Right renal pelvis (tissue), 4 donors: ENCODE measurements at regions not wholly inside any gene's neighbourhood (a gene's known extent, or its start where the extent isn't known, plus 50 kb on each side); places are given as distances from the start of the nearest gene placed in this dataset.
"Not testable (repeated sequence)": the region's sequence is repeated elsewhere in the genome, so short reads cannot be mapped to it uniquely, and the experiment has no call there.

Experiments used
- DNase-seq, 4 donors: peaks; one replicate each; pipeline ENCODE4 v3.0.0-alpha.2; 2013; ENCODE audit warnings: low read depth in 4 of 4, low spot score in 3 of 4, missing footprints in 1 of 4

DNA sequence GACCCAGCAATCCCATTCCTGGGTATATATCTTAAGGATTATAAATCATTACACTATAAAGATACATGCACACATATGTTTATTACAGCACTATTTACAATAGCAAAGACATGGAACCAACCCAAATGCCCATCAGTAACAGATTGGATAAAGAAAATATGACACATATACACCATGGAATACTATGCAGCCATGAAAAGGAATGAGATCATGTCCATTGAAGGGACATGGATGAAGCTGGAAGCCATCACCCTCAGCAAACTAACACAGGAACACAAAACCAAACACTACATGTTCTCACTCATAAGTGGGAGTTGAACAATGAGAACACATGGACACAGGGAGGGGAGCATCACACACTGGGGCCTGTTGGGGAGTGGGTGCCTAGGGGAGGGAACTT is 694.5 kb downstream of the CBLN4 start:
- not testable (repeated sequence) for DNase-seq

DNA sequence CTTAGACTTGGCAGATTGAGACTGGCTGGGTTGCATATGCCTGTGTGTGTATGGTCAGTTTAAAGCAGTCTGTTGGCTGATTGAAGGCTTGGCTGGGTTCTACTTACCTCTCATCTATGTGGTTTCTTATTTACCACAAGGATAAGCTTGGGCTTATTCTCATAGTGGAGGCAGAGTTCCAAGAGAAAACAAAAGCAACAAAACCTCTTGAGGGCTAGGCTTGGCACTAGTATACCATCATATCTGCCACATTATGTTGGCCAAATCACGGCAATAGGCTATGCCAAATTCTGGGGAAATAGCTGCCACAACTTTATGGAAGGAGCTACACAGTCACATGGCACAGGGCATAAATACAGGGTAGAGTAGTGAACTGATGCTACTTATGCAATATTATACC is 714.1 kb downstream of the CBLN4 start:
- DNase-seq = no peak

DNA sequence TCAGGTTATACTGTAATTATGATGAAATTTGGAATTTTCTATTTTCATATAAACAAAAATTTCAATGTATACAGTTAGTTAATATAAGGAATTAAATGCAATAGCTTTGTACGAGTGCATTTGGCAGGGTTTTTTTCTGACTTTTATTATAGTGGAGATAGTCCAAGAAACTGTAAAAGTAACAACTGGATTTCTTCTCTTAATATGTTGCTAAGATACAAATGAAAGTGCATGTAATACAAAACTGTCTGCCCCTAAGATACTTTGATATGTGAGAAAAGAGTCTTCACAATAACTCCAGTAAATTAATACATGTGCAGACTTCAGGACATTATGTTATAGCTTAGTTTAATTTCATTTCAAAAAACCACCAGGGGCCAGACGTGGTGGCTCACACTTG is 721.4 kb downstream of the CBLN4 start:
- DNase-seq = peak in 3 of 4 donors; percentile 5 to 16 (median 11)

DNA sequence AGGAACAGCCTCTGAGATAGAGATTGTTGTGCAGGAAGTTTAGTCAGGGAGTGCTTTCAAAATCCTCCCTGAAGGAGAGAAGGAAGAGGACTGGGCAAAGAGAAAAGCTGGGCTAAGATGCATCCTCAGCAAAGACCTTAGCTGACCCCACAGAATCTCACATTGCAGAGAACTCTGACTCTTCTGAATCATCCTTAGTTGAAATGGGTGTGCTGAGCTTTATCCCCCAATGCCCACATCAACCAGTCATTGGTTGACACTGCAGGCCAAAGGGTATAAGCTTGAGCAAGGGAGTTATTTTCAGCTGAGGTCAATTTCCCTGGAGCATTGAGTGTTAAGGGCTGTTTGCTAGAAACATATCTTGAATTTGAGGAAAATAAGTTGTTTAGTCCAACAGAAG is 732.2 kb downstream of the CBLN4 start:
- DNase-seq = no peak

DNA sequence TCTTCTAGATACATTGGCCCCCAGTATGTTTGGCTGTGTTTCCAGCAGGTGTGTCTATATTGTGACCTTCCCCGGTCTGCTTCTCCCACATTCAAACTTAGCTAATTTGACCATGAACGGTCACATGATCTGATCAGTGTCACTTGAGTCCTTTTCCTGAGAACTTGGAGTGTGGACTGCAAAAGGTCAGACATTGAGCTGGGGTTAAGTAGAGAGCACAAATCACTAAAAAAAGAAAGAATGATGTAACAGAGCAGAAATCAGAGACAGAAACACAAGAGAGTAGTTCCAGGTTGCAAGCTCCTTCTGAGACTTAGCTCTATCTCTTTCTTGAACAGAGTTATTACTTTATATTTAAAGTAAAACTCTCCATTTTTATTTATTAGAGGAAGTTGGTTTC is 733.9 kb downstream of the CBLN4 start:
- DNase-seq = no peak

DNA sequence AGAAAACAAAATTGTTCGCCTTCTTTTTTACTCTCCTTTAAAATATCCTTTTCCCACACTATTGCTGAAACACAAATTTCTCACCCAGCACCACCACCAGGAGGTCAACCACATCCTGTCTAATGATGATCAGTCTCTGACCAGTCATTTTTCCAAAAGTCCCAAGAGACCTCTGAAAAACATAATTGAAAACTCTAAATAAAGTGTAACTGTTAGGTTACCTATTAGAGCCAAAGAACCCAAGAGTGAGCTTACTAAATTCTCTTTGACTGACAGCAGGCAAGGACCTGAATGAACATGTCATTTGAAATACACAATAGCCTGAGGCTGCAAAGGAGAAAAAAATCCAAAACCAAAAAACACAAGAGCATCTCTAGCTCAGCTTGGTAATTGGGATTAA is 735.4 kb downstream of the CBLN4 start:
- DNase-seq = no peak

DNA sequence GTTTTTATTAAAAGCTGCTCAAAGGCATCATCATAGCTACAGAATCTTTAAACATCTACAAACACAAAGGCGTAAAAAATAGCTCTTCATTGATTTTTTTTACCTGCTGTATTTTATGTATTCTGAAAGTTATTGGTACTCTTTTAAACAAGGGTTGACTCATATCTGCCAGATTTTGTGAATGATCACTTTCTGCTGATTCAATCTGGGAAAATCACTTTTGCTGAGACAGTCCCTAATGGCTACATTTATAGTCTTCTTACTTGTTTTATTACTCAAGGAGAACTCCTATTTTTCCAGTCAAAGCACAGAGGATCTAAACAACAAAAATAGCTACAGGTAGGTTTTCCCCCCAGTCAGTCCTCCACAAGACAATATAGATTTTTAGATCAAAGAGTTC is 739.0 kb downstream of the CBLN4 start:
- DNase-seq = no peak

DNA sequence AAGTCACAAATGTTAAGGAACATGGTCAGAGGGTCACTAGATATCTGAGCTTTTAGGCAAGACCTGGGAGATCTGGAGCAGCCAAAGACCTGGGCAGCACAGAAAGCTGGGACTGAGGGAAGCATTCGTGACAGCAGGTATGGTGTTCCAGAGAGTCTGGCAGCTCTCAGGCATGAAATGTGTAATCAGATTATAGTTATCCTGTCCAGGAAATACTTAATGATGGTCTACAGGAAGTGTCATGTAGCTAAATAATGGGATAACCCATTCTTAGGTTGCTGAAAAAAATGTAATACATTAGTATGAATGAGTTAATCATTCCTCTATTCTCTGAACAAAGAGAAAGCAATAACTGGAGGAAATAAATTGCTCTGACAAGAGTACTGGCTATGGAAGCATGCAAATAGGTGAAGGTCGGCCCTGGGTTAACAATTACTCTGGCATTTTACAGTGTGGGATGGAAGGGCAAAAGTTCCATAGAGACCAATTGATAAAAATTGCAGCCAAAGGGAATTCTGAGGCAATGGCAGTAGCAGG is 740.5 kb downstream of the CBLN4 start:
- no peak for DNase-seq

DNA sequence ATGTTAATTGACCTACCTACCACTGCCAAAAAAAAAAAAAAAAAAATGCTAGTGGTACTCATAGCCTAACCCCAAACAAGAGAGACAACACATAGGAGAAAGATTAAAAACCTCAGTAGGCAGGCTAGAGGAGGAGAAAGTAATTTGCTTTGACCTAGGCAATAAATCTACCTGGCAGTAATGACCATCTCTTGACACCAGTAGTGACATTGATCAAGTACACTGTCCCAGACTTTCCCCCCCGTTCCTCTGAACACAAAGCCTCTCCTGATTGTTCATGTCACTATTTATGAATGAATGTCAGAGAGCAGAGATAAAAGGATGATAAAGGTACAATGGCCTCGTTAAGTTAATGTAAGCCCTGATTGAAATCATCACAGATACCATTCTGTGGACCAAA is 746.8 kb downstream of the CBLN4 start:
- peak in 2 of 4 donors; percentile 8 to 10 for DNase-seq

DNA sequence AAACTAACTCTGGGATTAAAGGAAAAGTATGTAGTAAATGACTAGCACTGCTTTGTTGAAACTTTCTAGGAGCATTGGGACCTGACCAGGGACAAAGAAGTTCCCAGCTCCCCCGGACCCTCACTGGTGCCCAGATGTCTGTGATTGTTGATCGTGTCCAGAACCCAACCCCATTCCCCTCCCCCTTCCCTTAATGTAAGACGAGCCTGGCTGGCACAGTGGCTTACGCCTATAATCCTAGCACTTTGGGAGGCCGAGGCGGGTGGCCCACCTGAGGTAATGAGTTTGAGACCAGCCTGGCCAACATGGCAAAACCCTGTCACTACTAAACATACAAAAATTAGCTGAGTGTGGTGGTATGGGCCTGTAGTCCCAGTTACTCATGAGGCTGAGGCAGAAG is 750.3 kb downstream of the CBLN4 start:
- DNase-seq = no peak

DNA sequence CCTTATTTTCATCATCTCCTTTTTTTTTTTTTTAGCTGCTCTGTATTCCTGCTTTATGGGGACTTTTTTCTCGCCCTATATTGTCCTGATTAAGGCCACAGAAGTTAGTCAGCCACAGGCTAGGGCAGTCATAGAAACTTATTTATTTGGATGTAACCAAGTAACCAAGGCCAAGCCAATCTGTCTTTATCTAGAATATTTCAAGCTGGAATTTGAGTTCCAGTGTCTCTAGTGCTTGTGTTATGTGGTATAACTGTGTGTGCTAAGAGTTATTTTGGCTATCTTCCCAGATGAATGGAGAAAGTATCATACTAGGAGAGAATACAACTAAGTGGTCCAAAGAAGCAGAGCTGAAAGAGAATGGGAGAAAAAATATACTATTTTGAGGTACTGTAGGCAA is 751.5 kb downstream of the CBLN4 start:
- peak in 1 of 4 donors; percentile 13 for DNase-seq

DNA sequence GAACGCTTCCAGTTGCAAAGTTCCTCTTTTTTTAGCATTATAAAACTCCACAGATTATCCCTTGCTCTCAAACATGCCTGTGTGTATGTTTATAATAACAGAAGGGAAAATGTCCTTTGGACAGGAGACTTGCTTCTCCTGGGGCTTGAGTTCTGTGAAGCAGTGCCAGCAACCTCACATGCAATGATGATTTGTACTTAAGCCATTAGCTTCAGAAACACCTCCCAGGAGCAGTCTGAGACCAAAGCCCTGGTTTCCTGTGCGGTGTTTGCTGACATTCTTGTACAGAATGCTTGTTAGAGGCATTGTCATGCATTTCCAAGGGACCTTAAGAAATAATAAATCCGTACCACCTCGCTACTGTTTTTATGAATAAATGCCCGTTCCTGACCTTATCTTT is 752.8 kb downstream of the CBLN4 start:
- no peak for DNase-seq

DNA sequence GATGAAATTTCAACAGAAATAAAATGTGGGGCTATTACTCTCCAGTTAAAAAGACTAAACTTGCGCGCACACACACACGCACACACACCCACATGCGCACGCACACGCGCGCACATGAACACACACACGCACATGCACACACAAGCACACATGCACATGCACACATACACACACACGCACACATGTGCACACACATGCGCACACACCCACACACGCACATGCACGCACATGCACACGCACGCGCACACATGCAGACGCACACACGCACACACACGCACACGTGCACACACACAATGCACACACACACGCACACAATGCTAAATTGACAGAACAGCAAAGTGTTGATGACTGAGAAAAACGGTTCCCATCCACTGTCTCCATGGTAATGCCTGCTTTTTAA is 754.1 kb downstream of the CBLN4 start:
- DNase-seq = no peak

DNA sequence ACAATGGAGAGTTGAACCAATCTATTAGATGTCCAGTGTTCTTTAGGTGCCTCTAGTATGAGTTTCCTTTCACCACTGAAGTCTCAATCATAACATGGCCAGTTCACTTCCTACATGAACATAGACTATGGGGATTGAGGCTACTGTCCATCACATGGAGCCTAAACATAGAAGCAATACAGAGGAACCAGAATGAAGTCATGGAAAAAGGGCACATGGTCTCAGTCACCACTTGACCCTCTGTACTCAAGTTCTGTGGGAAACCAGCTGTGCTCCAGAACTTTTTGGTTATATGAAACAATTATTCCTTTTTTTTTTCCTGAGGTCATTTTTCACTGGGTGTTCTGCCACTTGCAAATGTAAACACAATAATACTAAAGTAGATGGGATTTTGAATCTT is 762.5 kb downstream of the CBLN4 start:
- DNase-seq = no peak

DNA sequence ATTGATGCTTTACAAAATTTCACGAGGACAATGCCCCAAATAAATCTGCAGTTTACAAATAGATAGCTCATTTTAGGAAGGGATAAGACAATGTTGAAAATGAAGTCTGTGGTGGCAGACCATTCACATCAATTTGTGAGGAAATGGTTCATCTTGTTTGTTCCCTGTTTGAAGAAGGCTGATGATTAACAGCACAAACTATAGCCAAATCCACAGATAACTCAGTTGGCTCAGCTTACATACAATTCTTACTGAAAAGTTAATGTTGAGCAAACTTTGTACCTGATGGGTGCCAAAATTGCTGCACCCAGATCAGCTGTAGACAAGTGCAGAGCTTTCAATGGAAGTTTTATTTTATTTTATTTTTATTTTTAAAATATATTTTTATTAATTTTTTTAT is 763.9 kb downstream of the DOK5 start:
- no peak for DNase-seq

DNA sequence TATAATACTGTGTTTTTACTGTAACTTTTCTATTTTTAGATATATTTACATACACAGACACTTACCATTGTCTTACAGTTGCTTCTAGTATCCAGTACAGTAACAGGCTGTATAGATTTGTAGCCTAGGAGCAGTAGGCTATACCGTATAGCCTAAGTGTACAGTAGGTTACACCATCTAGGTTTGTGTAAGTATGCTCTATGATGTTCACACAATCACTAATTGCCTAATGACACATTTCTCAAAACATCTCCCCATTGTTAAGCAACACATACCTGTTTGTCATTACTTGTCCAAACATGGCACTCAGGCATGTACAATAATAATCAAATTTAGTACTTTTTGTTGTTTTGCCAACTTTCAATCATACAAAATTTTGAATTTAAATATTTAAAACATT is 757.3 kb downstream of the DOK5 start:
- no peak for DNase-seq

DNA sequence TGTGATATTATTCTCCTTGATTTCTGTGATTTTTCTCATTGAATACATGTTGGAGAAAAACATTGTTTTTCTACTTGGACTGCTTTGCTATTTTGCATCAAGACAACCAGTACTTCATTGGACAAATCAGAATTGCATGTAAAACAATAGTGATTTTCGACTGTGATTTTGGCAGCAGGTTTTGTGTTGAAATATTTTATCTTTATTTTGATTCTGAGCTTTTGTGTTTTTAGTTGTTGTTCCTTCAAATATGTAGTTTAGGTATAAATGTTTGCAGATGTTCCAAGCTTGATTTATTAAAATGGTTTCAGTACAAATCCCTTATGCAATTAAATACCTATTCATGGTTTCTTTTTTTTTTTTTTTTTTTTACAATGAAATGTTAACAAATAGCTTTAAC is 754.1 kb downstream of the DOK5 start:
- no peak for DNase-seq

DNA sequence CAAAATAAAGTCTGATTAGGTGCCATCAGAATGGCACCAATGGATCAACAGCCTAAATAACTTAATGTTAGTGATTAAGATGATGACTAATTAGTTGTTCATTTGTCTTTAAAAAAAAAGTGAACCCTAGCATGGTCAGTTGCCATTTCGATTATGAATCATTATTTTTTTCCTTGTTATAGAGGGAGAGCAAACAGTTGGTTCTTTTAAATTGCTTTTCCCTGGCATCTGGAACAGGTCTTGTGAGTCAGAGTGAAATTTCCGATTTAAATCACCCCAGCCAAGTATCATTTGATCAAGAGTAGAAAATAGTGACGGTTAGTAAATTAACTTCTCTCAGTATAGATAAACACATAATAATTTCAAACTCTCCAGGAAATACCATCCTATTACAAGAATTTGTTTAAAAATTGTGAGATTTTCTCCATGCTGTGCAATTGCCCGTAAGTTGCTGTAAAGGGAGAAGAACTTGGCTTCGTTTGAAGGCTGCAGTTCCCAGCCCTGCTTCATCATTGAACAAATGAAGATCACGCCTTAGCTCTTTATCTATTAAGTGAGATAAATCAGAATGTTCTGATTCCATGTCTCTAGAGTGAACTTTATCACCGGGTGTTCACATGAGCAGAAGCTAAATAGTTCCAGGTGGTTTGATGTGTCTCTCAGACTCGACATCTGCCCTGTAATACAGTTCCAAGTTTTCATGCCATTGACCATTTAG is 741.3 kb downstream of the DOK5 start:
- DNase-seq = no peak

DNA sequence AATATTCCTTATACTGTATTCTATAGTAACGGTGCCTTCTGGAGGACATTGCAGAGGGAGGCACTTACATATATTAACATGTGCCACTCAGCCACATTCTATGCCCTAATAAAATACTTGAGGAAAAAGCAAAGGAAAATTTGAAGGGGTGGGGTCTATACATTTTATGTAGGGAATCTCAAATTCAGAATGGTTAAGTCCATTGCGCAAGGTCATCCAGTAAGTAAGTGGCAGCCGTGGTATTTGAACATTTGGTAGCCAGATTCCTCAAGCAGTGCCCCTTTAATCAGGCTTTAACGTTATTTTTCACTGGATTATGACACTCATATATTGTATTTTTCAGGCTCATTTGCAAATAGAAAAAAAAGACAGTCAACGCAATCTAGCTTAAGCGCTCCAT is 738.3 kb downstream of the DOK5 start:
- DNase-seq = no peak

DNA sequence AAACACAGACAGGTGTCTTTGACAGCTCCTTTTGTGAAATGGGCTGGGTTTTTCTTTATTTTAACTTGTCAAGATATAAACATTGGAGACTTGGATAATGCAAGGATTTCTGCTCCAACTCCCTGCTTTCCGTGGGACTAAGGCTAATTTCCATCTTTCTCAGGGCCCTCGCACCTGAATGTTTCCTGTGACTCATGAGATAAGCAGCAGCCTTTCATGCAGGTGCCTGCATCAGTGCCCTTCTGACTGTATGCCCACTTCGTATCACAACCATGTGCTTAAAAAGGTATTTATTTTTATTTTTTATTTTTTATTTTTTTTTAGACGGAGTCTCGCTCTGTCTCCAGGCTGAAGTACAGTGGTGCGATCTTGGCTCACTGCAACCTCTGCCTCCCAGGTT is 736.1 kb downstream of the DOK5 start:
- no peak for DNase-seq

DNA sequence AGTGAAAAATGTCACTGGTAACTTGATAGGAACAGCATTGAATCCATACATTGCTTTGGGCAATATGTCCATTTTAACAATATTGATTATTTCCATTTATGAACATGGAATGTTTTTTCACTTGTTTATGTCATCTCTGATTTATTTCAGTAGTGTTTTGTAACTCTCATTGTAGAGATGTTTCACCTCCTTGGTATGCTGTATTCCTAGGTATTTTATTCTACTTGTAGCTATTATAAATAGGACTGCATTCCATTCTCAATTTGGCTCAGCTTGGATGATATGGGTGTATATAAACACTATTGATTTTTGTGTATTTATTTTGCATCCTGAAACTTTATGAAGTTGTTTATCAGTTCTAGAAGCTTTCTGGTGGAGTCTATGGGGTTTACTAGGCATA is 730.3 kb downstream of the DOK5 start:
- no peak for DNase-seq

DNA sequence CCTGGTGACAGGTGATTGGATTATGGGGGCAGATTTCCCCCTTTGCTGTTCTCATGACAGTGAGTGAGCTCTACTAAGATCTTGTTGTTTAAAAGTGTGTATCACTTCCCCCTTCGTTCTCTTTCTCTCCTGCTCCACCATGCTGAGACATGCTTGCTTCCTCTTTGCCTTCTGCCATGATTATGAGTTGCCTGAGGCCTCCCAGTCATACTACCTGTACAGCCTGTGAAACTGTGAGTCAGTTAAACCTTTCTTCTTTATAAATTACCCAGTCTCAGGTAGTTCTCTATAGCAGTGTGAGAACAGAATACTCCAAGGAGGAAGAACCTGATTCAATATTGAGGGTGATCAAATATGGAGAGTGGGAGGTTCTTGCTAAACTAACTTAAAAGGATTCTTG is 724.9 kb downstream of the DOK5 start:
- DNase-seq = no peak

DNA sequence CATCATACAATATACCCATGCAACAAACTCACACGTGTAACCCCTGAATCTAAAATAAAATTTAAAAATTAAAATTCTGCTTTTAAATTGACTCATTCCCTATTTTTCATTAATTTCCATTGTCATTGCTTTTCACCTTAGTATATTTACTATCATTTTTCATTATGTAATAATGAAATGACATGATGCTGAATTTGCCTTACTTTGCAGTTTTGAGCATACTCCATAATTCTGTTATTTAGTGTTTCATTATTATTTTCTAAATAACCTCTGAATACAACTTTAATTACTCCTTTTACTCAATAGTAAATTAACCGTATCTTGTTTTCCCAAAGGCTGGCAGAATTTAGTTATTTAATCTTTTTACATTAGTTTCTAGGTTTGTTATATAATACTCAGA is 719.6 kb downstream of the DOK5 start:
- no peak for DNase-seq
